ENCODE measurements at regions not wholly inside any gene's neighbourhood (a gene's known extent, or its start where the extent isn't known, plus 50 kb on each side); places are given as distances from the start of the nearest gene placed in this dataset.

- no peaks in the 10 kb centered on the region for H3K9me3 ChIP-seq (ENCODE audit: control insufficient read depth in 1 of 2, insufficient read depth in 1 of 2, low read depth in 1 of 2, low read length in 2 of 2)
- ChIA-PET POLR2A (no interaction called here), RAD21 (ENCODE audit: low non-redundant PET in 1 of 2, low total read pairs in 2 of 2, uncharacterized antibody in 2 of 2, unreplicated experiment in 2 of 2) (no interaction called here), CTCF (no interaction called here)
- no peaks in the 10 kb centered on the region for H3K9me2 ChIP-seq (ENCODE audit: insufficient read depth)
- H3K27me3 ChIP-seq (ENCODE audit: insufficient read depth, low read length), result no peaks in the 10 kb centered on the region
- intact Hi-C loops (cut with micrococcal nuclease), result no loop called here
- no peaks in the 10 kb centered on the region for H4K20me1 ChIP-seq (ENCODE audit: insufficient read depth)
- no peaks in the 10 kb centered on the region for H3K36me3 ChIP-seq (ENCODE audit: control insufficient read depth in 1 of 2, insufficient read depth in 2 of 2, low read length in 2 of 2)
- H2AFZ ChIP-seq (ENCODE audit: low read depth, low read length, poor library complexity, severe bottlenecking), result no peak overlapping the region
- BruUV-seq (replicated peaks), result no TSS peak
- no peak overlapping the region for H3K4me2 ChIP-seq (ENCODE audit: low read length)
- ATAC-seq, result no peak
- no peak overlapping the region for H3K4me3 ChIP-seq (replicated peaks in 1 of 2; ENCODE audit: low read depth in 1 of 2, low read length in 2 of 2)
- no peak overlapping the region for H3K27ac ChIP-seq (ENCODE audit: low read depth, low read length)
- no peak overlapping the region for H3K9ac ChIP-seq (ENCODE audit: low read length)
- no peak for DNase-seq (ENCODE audit: low read depth, low spot score)
- no peak for TF ChIP-seq ELF1 (IDR thresholded peaks at IDR 0.05; ENCODE audit: borderline replicate concordance, low read depth)
- TF ChIP-seq EZH2 (IDR thresholded peaks at IDR 0.05), result no peak
- no peak for TF ChIP-seq TCF7L2 (IDR thresholded peaks at IDR 0.05; ENCODE audit: borderline replicate concordance, extremely low read depth, insufficient read depth, insufficient read length)
- no peak for TF ChIP-seq REST (IDR thresholded peaks at IDR 0.05; ENCODE audit: low read depth)
- TF ChIP-seq, protein P1, sequence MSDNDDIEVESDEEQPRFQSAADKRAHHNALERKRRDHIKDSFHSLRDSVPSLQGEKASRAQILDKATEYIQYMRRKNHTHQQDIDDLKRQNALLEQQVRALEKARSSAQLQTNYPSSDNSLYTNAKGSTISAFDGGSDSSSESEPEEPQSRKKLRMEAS (IDR thresholded peaks at IDR 0.05), result no peak
- TF ChIP-seq, protein P2, sequence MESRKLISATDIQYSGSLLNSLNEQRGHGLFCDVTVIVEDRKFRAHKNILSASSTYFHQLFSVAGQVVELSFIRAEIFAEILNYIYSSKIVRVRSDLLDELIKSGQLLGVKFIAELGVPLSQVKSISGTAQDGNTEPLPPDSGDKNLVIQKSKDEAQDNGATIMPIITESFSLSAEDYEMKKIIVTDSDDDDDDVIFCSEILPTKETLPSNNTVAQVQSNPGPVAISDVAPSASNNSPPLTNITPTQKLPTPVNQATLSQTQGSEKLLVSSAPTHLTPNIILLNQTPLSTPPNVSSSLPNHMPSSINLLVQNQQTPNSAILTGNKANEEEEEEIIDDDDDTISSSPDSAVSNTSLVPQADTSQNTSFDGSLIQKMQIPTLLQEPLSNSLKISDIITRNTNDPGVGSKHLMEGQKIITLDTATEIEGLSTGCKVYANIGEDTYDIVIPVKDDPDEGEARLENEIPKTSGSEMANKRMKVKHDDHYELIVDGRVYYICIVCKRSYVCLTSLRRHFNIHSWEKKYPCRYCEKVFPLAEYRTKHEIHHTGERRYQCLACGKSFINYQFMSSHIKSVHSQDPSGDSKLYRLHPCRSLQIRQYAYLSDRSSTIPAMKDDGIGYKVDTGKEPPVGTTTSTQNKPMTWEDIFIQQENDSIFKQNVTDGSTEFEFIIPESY (IDR thresholded peaks at IDR 0.05; ENCODE audit: extremely low read depth, insufficient replicate concordance, low read length), result no peak
- TF ChIP-seq FOSL1 (IDR thresholded peaks at IDR 0.05; ENCODE audit: low read depth), result no peak
- no peak for TF ChIP-seq CEBPB (IDR thresholded peaks at IDR 0.05; ENCODE audit: low read depth)
- TF ChIP-seq, protein P3, sequence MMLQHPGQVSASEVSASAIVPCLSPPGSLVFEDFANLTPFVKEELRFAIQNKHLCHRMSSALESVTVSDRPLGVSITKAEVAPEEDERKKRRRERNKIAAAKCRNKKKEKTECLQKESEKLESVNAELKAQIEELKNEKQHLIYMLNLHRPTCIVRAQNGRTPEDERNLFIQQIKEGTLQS (IDR thresholded peaks at IDR 0.05), result no peak
- TF ChIP-seq YY1 (IDR thresholded peaks at IDR 0.05; ENCODE audit: extremely low read depth, insufficient replicate concordance, low read depth, low read length), result no peak
- no peaks in the 10 kb centered on the region for H3K4me1 ChIP-seq (ENCODE audit: control insufficient read depth in 1 of 2, insufficient read depth in 2 of 2, low read length in 2 of 2)
- no peaks in the 10 kb centered on the region for H3K79me2 ChIP-seq (ENCODE audit: insufficient read depth, low read length)
These were observed 685.0 kb downstream of the RAPGEF2 start for GRCh38 chr4:159787901-159788300.

All from HCT116 (cell line).